COLO829 (cell line): ENCODE measurements at regions not wholly inside any gene's neighbourhood (a gene's known extent, or its start where the extent isn't known, plus 50 kb on each side); places are given as distances from the start of the nearest gene placed in this dataset.

Source experiments
- DNase-seq: peaks from one replicate; pipeline ENCODE4 v3.0.0; 2012; ENCODE audit warnings: low spot score

DNA sequence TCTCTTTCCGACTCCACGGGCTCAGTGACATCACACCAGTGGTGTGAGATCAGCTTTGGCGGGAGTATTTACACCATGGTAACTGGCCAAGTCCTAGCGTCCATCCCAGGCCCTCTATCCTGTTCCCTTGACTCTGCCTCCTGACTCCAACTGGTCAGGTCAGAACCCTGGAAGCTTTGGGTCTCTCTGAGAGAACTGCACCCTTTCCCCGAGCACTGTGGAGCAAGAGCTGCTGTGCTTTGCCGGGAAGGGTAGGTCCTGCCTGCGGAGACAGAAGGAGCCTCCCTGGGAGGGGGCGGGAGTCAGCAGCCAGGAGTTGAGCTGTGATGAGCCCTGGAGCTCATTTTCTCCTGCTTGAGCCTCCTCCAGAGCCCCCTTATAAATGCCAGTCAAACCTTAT lies 212.1 kb upstream of the TNRC6C start:
- no peak for DNase-seq

DNA sequence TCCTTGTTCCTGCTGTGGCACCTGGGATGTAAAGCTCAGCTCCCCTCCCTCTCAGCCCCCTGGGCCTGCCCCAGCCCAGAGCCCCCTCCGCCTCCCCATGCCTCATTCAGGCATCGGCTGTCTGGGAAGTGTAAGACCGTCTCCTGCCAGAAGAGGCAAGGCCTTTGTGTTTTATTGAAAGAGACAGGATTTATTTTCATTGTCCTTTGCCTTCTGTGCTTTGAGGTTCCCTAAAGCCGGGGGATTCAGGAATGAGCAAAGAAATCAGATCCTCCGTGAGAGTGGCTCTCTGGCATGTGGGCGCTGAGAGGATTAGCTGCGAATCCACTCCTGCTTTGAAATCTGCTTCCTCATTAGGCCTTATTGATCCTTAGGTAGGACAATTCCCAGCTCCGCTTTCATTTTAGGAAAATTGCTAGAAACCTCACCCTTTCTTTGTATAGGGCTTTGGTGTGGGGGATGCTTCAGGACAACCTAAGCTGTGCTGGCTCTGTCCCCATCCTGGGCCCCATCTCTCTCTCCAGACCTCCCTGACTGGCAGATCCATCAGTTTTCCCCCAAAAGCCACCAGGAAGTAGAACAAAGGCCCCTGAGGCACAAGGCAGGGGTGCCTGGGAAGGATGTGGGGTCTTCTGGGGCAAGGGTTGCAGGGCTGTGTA lies 211.5 kb upstream of the TNRC6C start:
- no peak for DNase-seq

DNA sequence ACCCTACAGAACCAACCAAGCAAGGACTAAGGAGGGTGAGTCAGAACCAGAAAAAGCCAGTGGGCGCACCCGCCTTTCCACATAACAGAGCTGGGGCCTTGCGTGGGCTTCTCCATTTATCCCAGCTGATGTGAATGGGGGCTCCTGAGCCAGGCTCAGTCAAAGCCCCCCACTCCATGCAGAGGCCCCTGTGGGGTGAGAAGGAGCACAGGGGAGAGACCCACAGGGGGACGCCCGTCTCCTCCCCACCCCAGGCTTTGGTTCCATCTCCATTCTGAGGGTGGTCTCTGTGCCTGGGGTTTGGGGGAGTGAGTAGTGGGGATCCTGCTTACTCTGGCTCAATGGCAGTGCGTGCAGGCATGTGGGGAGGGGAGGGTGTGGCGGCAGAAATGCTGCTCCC lies 210.1 kb upstream of the TNRC6C start:
- DNase-seq = no peak

DNA sequence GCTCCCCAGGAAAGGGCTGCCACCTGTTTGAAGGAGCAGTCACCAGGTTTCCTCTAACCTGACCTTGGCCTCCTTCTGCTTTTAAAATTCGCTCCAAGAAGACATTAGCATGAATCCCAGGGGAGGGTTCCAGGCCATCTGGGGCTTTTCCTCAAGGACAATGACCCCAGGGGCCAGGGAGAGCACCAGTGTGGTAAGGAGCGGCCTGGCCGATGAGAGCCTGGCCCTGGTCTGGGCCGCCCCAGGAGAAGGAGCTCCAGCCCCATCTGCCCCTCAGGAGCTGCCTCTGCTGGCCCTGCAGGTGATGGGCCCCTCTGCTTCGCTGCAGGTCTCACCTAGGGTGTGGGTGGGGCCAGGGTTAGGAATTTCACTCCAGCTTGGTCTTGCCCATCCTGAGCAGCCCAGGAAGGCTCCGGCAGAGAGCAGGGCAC lies 209.2 kb upstream of the TNRC6C start:
- no peak for DNase-seq

DNA sequence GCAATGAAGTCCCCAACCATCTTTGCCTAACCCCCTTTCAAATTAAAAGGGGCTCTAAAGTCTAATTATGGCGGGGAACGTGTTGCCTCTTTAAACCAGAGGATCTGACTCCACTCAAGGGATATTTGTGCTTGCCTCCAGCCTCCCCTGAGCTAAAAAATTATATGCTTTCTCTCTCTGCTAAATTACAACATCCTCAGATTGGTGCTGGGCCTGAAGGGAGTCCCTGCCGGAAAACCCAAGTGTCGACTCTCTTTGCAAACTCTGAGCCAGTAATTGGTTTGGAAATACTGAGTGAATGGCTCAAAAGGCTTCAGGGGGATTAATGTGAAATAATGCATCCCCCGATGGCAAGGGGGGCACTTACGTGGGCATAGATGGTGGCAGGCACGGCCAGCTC lies 208.5 kb upstream of the TNRC6C start:
- DNase-seq = no peak

DNA sequence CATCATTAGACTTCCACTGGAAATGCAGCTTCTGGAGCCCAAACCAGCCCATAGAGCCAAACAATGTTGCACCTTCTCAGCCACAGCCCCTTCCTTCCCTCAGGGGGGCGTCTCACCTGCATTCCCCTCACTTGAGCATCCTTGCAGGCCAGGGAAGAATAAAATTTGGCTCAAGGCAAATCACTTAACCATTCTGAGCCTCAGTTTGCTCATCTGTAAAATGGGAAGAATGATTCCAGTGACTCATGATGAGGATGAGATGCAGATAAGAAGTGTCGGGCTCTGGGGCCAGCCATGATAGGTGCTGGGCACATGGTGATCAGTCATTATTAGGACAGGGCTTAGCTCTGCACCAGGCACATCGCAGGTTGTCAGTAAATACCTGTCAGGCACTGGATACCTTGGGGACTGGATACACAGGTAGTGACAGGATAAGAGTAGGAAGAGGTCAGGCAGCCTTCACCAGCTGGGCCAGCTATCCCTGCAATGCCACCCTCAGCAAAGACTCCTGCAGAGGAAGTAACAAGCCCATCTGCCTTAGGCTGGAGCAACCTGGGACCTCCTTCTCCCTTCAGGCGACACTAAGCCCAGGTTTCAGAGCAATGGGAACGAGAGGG lies 208.0 kb upstream of the TNRC6C start:
- no peak for DNase-seq

DNA sequence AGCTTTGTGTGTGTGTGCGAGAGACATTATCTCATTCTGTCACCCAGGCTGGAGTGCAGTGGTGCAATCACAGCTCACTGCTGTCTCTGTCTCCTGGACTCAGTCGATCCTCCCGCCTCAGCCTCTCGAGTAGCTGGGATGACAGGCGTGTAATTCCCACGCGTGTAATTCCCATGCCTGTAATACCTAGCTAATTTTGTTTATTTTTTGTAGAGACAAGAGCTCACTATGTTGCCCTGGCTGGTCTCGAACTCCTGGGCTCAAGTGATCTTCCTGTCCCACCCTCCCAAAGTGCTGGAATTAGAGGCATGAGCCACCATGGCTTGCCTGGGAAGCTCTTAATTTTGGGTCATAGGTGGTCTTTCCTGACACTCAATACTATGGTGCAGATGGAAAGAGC lies 205.3 kb upstream of the TNRC6C start:
- DNase-seq = no peak

DNA sequence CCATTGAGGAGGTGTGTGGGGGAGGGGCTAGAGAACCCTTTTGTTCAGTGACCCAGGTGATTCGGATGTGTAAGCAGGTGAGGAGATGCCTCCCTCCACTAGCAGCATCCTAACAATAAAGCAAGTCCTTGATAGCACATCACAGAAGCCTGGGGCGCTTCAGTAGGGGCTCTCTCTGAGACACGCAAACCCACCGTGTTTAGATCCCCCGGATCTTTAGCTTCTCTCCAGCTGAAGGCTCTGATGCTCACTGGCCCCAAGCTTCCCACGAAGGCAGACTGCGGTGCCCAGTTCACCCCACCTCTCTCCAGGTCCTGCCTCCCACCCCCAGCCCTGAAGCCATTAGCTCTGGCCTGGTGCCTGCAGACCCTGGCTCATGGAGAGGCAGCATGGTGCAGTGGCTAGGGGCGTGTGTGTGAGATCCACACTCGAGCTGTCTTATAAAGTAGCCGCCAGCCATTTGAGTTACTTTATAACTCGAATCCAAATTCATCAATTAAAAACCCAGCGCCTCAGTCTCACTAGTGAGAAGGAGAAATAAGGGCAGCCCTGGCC lies 204.7 kb upstream of the TNRC6C start:
- no peak for DNase-seq

DNA sequence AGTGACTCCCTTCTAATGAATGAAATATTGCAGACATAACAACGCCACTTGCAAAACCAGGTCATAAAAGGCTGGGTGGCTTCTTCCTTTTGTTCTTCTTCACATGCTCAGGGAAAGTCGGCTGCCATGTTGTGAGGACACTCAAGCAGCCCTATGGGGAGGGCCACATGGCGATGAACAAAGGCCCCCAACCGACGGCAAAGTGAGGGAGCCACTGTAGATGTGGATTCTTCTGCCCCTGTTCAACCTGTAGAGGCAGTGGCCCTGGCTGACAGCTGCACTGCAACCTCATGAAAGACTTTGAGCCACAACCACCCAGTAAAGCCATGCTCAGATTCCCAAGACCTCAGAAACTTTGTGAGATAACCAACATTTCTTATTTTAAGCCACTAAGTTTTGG lies 203.5 kb upstream of the TNRC6C start:
- DNase-seq = no peak

DNA sequence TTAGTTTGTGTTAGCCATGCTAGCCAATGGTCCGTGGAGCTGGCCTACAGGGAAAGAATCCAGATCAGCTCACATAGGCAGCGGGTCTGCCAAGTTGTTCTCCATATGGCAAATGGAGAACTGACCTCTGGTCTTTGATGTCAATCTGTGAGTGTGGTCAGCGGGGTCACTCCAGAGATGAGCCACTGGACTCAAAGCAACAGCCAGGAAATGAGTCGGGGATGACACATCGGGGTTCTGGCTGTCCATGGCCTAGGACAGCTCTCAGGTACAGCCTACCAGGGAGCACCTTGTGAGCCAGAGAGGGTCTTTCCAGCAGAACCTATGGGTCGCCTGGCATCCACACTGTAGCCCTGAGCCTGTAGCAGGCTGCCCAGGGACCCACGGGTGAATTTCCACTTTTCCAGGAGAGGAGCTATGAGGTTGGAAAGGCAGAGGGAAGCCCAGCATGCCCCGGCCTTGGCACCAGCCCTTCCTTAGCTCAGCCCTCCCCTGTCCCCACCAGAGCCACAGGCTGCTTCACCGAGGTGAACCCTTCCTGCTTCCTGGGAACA lies 203.0 kb upstream of the TNRC6C start:
- no peak for DNase-seq

DNA sequence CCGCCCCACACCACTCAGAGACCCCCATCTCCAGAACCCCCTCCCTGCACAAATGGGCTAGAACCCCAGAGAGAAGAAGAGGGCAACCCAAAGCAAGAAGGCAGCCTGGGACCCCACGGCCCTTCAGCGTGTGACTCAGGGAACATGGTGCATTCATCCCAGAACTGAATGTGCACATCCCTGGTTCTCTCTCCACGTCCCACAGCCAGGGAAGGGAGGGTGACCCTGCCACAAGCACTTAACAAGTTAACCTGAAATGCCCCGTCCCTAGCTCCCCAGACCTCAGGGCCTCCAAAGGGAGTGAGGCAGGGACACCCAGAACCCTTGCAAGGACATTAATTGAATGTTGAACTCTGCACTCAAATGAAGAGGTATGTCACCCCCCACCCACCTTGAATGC lies 202.5 kb upstream of the TNRC6C start:
- no peak for DNase-seq

DNA sequence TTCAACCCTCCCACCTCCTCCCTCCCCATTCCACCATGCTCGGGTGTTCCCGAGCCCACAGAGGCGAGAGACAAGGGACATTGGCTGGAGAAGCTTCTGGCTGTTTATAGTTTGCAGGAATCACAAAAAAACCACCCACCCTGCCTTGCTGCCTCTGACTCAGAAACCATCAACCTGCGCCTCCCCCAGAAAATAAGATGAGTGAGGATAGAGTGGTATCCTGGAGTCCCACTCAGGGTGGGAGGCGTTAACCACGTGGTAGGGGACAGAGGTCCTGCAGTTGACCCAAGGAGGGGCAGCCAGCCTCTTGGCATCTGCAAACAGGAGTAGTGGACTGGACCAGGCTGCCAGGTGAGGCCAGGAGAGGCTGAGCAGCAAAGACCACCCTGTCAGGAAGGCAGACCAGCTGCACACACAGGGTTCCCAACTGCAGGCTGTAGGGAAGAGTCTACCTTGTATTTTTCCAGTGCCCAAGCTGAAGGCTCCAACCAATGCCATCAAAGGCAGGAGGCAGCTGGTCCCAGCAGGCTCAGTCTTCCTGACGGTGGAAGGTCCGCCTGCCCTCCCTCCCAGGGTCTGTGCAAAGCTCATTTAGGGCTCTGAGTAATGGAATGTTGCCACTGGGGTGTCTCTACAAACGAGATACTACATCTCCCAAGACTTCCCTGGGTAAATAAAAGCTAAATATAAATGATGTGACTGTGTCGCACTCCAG lies 201.5 kb upstream of the TNRC6C start:
- DNase-seq = no peak

DNA sequence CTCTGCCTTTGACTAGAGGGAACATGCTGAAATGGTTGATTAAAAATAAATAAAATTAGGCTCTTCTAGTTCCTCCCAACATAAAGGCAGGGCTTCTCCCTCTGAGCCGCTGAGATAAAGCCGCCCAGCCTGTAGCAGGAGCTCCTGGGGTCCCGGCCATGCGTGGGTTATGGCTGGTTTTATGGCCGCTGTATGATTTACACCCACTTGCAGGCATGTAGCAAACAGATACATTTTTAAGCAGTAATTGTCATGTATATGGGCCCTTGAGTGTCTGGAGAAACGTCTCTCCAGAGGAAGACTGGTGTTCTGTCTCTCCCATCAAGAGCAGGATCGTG lies 201.0 kb upstream of the TNRC6C start:
- no peak for DNase-seq

DNA sequence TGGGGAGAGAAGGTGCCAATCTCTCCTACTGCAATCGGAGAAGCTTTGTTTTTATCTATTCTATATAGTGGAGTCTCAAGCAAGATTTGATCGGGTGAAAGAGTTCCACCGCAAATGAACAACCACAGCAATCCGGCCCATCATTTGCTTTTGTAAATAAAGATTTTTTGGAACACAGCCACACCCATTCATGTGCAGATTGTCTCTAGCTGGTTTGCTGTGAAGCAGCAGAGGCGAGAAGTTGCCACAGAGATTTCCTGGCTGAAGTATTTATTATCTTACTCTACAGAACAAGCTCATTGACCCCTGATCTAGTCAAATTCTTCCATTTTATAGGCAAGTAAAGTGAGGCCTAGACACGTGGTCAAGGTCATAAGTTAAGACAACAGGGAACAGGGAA lies 195.5 kb upstream of the TNRC6C start:
- no peak for DNase-seq

DNA sequence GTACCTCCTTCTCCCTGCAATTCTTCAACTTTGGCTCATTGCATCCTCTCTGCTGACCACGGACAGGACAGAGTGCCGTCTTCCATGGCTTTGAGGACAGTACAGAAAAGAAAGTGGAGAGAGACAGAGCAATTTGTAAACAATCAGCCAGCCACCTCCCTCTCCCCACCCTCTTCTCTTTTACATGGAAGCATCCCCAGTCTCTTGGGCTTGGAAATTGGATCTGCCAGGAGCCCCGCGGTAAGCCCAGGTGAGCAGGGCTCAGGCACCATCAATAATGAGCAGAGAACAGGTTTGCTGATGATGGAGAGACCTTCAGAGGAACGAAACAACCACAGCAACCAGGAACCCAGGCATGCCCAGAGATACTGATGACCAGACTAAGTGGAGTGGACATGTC lies 194.9 kb upstream of the TNRC6C start:
- DNase-seq = no peak

DNA sequence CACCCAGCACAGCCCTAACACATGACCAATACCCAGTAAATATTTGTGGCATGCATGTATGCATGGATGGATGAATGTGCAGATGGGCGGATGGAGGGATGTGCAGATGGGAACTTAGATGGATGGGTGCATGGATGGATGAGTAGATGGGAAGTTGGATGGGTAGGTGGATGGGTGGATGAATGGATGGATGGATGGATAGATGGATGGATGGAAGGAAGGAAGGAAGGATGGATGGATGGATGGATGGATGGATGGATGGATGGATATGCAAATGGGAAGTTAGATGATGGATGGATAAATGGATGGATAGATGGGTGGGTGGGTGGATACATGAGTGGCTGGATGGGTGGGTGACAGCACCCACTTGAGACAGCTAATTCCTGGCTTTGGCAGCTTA lies 193.2 kb upstream of the TNRC6C start:
- no peak for DNase-seq

DNA sequence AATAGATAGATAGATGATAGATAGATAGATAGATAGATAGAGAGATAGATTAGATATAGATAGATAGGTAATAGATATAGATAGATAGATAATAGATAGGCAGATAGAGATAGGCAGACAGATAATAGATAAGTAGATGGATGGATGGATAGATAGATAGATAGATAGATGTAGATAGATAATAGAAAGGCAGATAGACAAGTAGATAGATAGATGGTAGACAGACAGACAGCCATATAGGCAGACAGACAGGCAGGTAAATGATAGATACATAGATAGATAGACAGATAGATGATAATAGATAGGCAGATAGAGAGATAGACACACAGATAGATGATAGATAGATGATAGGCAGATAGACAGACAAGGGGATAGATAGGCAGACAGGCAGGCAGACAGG lies 191.4 kb upstream of the TNRC6C start:
- no peak for DNase-seq

DNA sequence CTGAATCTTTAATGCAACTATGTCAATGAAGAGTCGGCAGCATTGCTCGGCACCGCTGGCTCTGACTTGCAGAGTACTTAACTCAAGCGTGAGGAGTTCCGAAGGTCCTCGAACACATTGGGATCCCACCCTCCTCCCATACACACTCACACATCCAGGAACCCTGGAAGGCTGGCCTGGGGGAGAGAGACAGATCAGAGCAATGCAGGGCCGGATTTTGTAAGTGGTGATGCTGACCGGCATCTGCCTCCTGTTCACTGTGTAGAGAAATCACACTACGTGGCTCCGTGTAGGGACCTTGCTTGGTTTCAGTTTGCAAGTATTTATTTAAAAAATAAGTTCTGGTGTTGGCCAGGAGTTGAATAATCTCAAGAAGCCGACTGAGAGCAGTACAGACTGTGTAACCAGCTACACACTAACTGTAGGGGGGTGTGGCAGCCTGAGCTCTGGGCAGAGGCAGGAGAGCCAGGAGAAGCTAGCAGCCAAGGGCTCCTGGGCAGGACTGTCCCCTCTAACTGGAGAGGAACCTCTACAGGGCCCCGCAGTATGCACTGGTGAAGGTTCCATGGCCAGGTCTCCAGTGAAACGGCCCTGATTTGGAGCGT lies 190.2 kb upstream of the TNRC6C start:
- DNase-seq = no peak

DNA sequence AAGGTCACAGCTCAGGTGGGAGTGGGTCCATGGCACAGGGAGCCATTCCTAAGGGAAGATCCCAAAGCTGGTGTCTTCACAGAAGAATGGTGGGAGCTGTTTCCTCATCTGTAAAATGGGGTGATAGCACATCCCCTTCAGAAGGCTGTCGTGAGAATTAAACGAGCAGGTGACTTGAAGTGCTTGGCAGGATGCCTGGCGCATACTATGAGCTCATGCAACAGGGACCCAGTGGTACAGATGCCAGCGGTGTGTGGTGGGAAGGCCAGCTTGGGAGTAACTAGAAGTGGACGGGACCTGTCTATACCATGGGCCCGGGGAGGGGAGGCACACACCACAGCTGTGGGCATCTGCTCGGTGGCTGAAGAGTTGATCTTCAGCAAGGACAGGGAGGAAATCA lies 189.3 kb upstream of the TNRC6C start:
- DNase-seq = no peak

DNA sequence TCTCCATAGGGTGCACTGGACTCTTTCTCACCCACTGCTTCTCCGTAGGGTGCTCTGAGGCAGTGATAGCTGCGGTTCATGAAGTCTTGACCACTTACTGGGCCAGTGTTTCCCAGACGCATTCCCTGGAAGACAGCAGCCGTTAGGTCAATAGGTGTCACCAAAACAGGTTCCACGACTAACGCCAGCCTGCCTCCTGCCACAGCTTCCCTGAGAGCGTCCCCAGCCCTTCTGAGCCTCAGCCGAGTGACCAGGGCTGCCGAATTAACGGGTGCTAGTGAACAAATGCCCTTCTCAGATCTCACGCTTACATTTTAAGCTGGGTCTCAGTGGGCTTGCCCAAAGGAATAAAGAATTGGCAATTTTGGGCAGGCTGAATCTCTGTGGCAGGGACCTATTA lies 188.7 kb upstream of the TNRC6C start:
- DNase-seq = no peak

DNA sequence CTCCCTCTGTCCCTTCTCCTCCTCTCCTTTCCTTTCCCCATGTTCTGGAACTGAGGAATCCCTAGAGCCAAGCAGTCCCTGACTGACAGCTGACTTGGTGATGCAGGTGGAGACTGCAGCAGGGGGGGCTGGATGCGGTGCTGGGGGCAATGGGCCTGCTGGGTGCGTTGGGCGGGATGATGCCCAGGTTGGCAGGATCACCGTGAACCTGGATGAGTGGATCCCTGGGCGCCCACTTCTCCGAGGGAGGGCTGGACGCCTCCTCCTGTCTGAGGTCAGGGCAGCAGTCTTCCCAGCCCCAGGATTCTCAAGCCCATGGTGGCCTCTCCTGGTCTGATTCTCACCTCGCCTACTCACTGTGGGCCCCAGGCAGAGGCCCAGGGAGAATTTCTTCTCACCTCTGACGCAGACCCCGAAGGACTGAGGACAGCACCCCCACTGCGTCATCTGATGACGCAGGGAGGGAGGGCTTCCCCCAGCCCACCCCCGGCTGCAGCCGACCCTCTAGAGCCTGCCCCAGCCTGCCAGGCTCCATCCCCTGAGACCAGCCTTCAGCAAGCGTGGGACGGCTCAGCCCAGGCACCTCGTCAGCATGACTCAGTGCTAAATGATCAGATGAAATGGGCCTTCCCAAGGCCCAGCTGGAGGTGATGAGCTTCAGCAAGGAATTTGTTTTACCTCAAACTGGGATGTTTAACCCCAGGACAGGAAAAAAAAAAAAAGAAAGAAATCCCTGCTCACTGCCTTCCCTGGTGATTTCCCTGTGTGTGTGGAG lies 188.0 kb upstream of the TNRC6C start:
- DNase-seq = no peak

DNA sequence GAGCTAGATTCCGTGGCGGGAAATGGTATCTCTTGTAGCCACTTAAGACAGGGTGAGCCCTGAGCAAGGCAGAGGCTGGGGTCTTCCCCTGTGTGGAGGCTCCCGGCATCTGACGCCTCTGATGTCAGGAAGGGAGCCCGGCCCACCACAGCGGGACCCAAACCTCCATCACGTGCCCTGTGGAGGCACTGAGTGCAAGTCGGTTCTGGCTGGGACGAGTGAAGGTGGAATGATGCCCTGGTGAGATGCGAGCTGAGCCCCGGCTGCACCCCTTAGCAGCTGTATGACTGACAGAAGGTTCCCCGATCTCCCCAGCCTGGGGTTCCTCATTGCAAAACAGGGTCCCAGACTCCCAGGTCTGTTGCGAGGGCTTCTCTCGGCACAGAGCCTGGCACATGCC lies 187.4 kb upstream of the TNRC6C start:
- DNase-seq = no peak
